Left lung (tissue), 4 donors: ENCODE measurements at regions not wholly inside any gene's neighbourhood (a gene's known extent, or its start where the extent isn't known, plus 50 kb on each side); places are given as distances from the start of the nearest gene placed in this dataset.
"Not testable (repeated sequence)": the region's sequence is repeated elsewhere in the genome, so short reads cannot be mapped to it uniquely, and the experiment has no call there.

Experiments used
- ATAC-seq: fragments of 200-7000 bp; cut with Tn5 transposase; one replicate; pipeline ENCODE4 v1.9.1; 2020; ENCODE audit warnings: moderate library complexity
- DNase-seq, 4 donors: peaks; one replicate each; pipeline ENCODE4 v3.0.0-alpha.2; 2013 to 2020
- H3K27ac ChIP-seq, 2 donors: fragments of 200-600 bp; sonication (generic) in 1 of 2; one replicate each; pipeline versions ENCODE4 v1.5.0 to v1.8.0; 2020 to 2021
- H3K27me3 ChIP-seq, 2 donors: fragments of 200-600 bp; sonication (generic) in 1 of 2; one replicate each; pipeline versions ENCODE4 v1.5.0 to v1.8.0; 2020 to 2021
- H3K36me3 ChIP-seq, 2 donors: fragments of 200-600 bp; sonication (generic) in 1 of 2; one replicate each; pipeline versions ENCODE4 v1.5.0 to v1.8.0; 2020 to 2021
- H3K4me1 ChIP-seq, 2 donors: fragments of 200-600 bp; one replicate each; pipeline ENCODE4 v1.8.0; 2021
- H3K4me3 ChIP-seq, 2 donors: fragments of 200-600 bp; sonication (generic) in 1 of 2; one replicate each; pipeline versions ENCODE4 v1.5.0 to v1.8.0; 2020 to 2021; ENCODE audit warnings: mild to moderate bottlenecking in 1 of 2
- H3K9me3 ChIP-seq, 2 donors: fragments of 200-600 bp; sonication (generic) in 1 of 2; one replicate each; pipeline versions ENCODE4 v1.5.0 to v1.8.0; 2020 to 2021
- intact Hi-C, 2 donors: fragments of 100-400 bp; cut with DNase I; formaldehyde crosslinking; loops; one replicate each; pipeline versions ENCODE4 v1.11.2 to v1.14.2; 2022
- TF ChIP-seq, protein P1 (sequence below), 2 donors: fragments of 200-600 bp; sonication (generic) in 1 of 2; IDR thresholded peaks; one replicate each; pipeline versions ENCODE4 v1.5.0 to v1.8.0; 2021; ENCODE audit warnings: antibody characterized with exemption in 2 of 2
- donor health status: DM: no; HTN: yes; CAD: no.
- donor health status: DM: no; HTN: no; CAD: no.

- Histone ChIP-seq H3K36me3 (no peaks in the 10 kb centered on the region), H3K27ac (peak overlapping the region; percentile 44 to 57), H3K4me3 (no peak overlapping the region), H3K9me3 (no peaks in the 10 kb centered on the region), H3K27me3 (no peaks in the 10 kb centered on the region), H3K4me1 (peaks cover 14 to 23% of the 10 kb centered on the region in 2 donors)
- DNase-seq (no peak), ATAC-seq (peak; percentile 58)
- intact Hi-C loops, result no loop called here
- TF ChIP-seq, protein P1, sequence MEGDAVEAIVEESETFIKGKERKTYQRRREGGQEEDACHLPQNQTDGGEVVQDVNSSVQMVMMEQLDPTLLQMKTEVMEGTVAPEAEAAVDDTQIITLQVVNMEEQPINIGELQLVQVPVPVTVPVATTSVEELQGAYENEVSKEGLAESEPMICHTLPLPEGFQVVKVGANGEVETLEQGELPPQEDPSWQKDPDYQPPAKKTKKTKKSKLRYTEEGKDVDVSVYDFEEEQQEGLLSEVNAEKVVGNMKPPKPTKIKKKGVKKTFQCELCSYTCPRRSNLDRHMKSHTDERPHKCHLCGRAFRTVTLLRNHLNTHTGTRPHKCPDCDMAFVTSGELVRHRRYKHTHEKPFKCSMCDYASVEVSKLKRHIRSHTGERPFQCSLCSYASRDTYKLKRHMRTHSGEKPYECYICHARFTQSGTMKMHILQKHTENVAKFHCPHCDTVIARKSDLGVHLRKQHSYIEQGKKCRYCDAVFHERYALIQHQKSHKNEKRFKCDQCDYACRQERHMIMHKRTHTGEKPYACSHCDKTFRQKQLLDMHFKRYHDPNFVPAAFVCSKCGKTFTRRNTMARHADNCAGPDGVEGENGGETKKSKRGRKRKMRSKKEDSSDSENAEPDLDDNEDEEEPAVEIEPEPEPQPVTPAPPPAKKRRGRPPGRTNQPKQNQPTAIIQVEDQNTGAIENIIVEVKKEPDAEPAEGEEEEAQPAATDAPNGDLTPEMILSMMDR (IDR thresholded peaks at IDR 0.05), result no peak
Measured at GRCh38 chr2:203637471-203638167, 68.8 kb upstream of the CD28 start.

GRCh38 chr2:203641865-203642264 is 64.6 kb upstream of the CD28 start:
- H3K27me3 ChIP-seq, H3K27ac ChIP-seq, H3K9me3 ChIP-seq, DNase-seq, intact Hi-C loops, H3K36me3 ChIP-seq, ATAC-seq, H3K4me3 ChIP-seq: not testable (repeated sequence)
- H3K4me1 ChIP-seq, result peaks cover 11 to 16% of the 10 kb centered on the region in 2 donors

GRCh38 chr2:203642841-203643240 is 63.6 kb upstream of the CD28 start:
- H3K36me3 ChIP-seq, ATAC-seq, H3K27me3 ChIP-seq, intact Hi-C loops, H3K4me3 ChIP-seq, DNase-seq, H3K27ac ChIP-seq, H3K4me1 ChIP-seq, H3K9me3 ChIP-seq: not testable (repeated sequence)

GRCh38 chr2:203645831-203646230 is 60.6 kb upstream of the CD28 start:
- ATAC-seq, result no peak

DNA sequence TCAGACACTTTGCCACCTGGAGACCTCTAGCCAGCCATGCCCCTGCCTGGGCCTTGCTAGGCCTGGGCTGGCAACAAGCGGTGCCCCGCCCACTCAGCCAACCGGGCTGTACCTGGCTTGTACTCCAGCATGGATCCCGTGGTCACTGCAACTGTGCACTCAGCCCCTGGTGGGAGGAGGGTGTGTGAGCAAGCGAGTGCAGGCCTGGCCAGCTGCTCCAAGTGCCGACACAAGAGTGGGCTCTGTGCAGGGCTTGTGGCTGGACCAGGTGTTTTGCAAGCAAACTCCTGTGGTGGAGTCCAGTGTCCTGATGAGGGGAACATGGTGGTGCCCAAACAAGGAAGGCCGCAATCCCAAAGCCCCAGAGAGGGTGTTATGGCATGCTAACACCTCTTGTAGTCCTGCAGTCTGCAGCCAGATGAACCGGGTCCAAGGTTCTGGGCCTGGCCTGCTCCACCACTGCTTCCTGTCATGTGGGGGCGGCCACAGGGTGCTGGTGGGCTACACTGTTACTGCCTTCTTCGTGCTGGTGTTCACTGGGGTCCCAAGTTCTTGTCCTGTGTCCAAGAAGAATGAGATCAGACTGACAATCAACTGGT is 60.1 kb upstream of the CD28 start:
- no peak for ATAC-seq

More at GRCh38 chr2:203645831-203646230, 60.6 kb upstream of the CD28 start:
- H3K4me3 ChIP-seq, result no peak overlapping the region
- intact Hi-C loops, result no loop called here
- H3K36me3 ChIP-seq, result no peaks in the 10 kb centered on the region
- H3K4me1 ChIP-seq, result peaks cover 19 to 24% of the 10 kb centered on the region in 2 donors
- H3K27me3 ChIP-seq, result no peaks in the 10 kb centered on the region
- H3K27ac ChIP-seq, result no peak overlapping the region
- no peak for DNase-seq
- no peaks in the 10 kb centered on the region for H3K9me3 ChIP-seq
- TF ChIP-seq, protein P1 (IDR thresholded peaks at IDR 0.05), result no peak

GRCh38 chr2:203646961-203647360 is 59.5 kb upstream of the CD28 start:
- Histone ChIP-seq H3K9me3 (no peaks in the 10 kb centered on the region), H3K36me3 (no peaks in the 10 kb centered on the region), H3K27ac (no peak overlapping the region), H3K27me3 (no peaks in the 10 kb centered on the region), H3K4me3 (no peak overlapping the region), H3K4me1 (peaks cover 27 to 36% of the 10 kb centered on the region in 2 donors)
- TF ChIP-seq, protein P1 (IDR thresholded peaks at IDR 0.05), result no peak
- no peak for ATAC-seq
- intact Hi-C loops, result no loop called here
- DNase-seq, result no peak

More for the DNA sequence above, 60.1 kb upstream of the CD28 start:
- Histone ChIP-seq H3K4me3 (no peak overlapping the region), H3K36me3 (no peaks in the 10 kb centered on the region), H3K27me3 (no peaks in the 10 kb centered on the region), H3K9me3 (no peaks in the 10 kb centered on the region), H3K4me1 (peaks cover 25 to 30% of the 10 kb centered on the region in 2 donors), H3K27ac (no peak overlapping the region)
- TF ChIP-seq, protein P1 (IDR thresholded peaks at IDR 0.05), result no peak
- no peak for DNase-seq
- intact Hi-C loops, result no loop called here
